PC-9 (cell line): ENCODE measurements at regions not wholly inside any gene's neighbourhood (a gene's known extent, or its start where the extent isn't known, plus 50 kb on each side); places are given as distances from the start of the nearest gene placed in this dataset.

ENCODE experiments used
- EZH2 ChIP-seq: fragments of 200-600 bp; sonication (generic); IDR thresholded peaks from 2 replicates; pipeline ENCODE4 v1.8.0; 2017; ENCODE audit warnings: antibody characterized with exemption, low read depth
- TF ChIP-seq, protein P1 (sequence below): fragments of 200-600 bp; sonication (generic); conservative IDR thresholded peaks from 2 replicates; pipeline ENCODE4 v1.6.1; 2017; ENCODE audit warnings: mixed run types, antibody characterized with exemption, mild to moderate bottlenecking, moderate library complexity

DNA sequence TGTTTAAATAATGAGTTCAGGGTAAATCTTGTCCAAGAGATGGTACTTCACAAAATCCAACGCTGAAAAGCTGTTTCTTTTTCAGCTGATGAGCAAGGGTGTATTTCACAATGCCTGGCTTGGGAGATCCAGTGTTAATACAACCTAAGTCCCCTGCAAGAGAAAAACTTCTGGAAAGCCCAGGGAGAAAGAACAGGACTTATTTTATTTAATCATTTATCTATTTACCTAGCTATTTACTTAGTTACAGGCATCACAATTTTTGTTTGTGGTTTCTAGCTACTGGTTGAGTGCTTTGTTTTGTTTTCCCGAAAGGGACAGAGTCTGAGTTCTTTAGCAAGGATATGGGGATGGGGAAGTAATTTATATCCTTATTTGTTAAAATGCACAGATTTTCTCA lies 598.2 kb upstream of the SYT4 start:
- TF ChIP-seq, protein P1, sequence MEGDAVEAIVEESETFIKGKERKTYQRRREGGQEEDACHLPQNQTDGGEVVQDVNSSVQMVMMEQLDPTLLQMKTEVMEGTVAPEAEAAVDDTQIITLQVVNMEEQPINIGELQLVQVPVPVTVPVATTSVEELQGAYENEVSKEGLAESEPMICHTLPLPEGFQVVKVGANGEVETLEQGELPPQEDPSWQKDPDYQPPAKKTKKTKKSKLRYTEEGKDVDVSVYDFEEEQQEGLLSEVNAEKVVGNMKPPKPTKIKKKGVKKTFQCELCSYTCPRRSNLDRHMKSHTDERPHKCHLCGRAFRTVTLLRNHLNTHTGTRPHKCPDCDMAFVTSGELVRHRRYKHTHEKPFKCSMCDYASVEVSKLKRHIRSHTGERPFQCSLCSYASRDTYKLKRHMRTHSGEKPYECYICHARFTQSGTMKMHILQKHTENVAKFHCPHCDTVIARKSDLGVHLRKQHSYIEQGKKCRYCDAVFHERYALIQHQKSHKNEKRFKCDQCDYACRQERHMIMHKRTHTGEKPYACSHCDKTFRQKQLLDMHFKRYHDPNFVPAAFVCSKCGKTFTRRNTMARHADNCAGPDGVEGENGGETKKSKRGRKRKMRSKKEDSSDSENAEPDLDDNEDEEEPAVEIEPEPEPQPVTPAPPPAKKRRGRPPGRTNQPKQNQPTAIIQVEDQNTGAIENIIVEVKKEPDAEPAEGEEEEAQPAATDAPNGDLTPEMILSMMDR, result no peak
- no peak for TF ChIP-seq EZH2
